SK-N-SH treated with all-trans-retinoic acid at 6 μM for 48 hours (cell line): ENCODE measurements at regions not wholly inside any gene's neighbourhood (a gene's known extent, or its start where the extent isn't known, plus 50 kb on each side); places are given as distances from the start of the nearest gene placed in this dataset.

Experiments used
- ATAC-seq: fragments of 200-7000 bp; cut with Tn5 transposase; 3 replicates; pipeline ENCODE4 v1.9.1; 2020; ENCODE audit warnings: mild to moderate bottlenecking, moderate library complexity
- ARNTL ChIP-seq: fragments of 450-650 bp; formaldehyde crosslinking; IDR thresholded peaks from 2 replicates; pipeline ENCODE4 v1.5.0; 2020; ENCODE audit warnings: low read depth, mild to moderate bottlenecking, moderate library complexity, borderline replicate concordance
- BACH2 ChIP-seq: fragments of 250-450 bp; sonication (Bioruptor Pico); IDR thresholded peaks from 2 replicates; pipeline ENCODE4 v1.9.0; 2021; ENCODE audit warnings: mild to moderate bottlenecking, borderline replicate concordance
- CSDC2 ChIP-seq: fragments of 250-450 bp; sonication (Bioruptor Pico); IDR thresholded peaks from 2 replicates; pipeline ENCODE4 v1.5.0; 2020; ENCODE audit warnings: mild to moderate bottlenecking, moderate library complexity
- ESRRG ChIP-seq: fragments of 250-450 bp; sonication (Bioruptor Pico); IDR thresholded peaks from 2 replicates; pipeline ENCODE4 v1.6.1; 2021; ENCODE audit warnings: mild to moderate bottlenecking
- GLIS3 ChIP-seq: fragments of 250-450 bp; sonication (Bioruptor Pico); IDR thresholded peaks from 2 replicates; pipeline ENCODE4 v1.5.0; 2020; ENCODE audit warnings: mild to moderate bottlenecking, moderate library complexity
- ISL1 ChIP-seq: fragments of 250-450 bp; sonication (Bioruptor Pico); IDR thresholded peaks from 2 replicates; pipeline ENCODE4 v2.1.2; 2022; ENCODE audit warnings: mild to moderate bottlenecking, moderate library complexity
- OSR1 ChIP-seq: fragments of 250-450 bp; sonication (Bioruptor Pico); IDR thresholded peaks from 2 replicates; pipeline ENCODE4 v1.8.0; 2022; ENCODE audit warnings: moderate library complexity, mild to moderate bottlenecking, inconsistent platforms
- PPARA ChIP-seq: fragments of 250-450 bp; sonication (Bioruptor Pico); IDR thresholded peaks from 2 replicates; pipeline ENCODE4 v1.5.0; 2020; ENCODE audit warnings: mild to moderate bottlenecking, borderline replicate concordance
- RARB ChIP-seq: fragments of 250-450 bp; sonication (Bioruptor Pico); IDR thresholded peaks from 2 replicates; pipeline ENCODE4 v1.8.0; 2021; ENCODE audit warnings: mild to moderate bottlenecking, moderate library complexity
- SNAI2 ChIP-seq: fragments of 250-450 bp; sonication (Bioruptor Pico); IDR thresholded peaks from 2 replicates; pipeline ENCODE4 v1.5.0; 2020; ENCODE audit warnings: mild to moderate bottlenecking, moderate library complexity
- TCF4 ChIP-seq: fragments of 250-450 bp; sonication (Bioruptor Pico); IDR thresholded peaks from 2 replicates; pipeline ENCODE4 v1.8.0; 2021; ENCODE audit warnings: mild to moderate bottlenecking, moderate library complexity, borderline replicate concordance
- TOX ChIP-seq: fragments of 250-450 bp; sonication (Bioruptor Pico); IDR thresholded peaks from 2 replicates; pipeline ENCODE4 v1.8.0; 2021; ENCODE audit warnings: mild to moderate bottlenecking, moderate library complexity, borderline replicate concordance
- ZC3H10 ChIP-seq: fragments of 250-450 bp; sonication (Bioruptor Pico); IDR thresholded peaks from 2 replicates; pipeline ENCODE4 v1.5.1; 2021; ENCODE audit warnings: mild to moderate bottlenecking, moderate library complexity
- ZFP3 ChIP-seq: fragments of 250-450 bp; sonication (Bioruptor Pico); IDR thresholded peaks from 2 replicates; pipeline ENCODE4 v1.5.0; 2020; ENCODE audit warnings: mild to moderate bottlenecking, moderate library complexity
- ZFP30 ChIP-seq: fragments of 450-650 bp; formaldehyde crosslinking; IDR thresholded peaks from 2 replicates; pipeline ENCODE4 v1.5.0; 2022; ENCODE audit warnings: mild to moderate bottlenecking, moderate library complexity
- ZNF565 ChIP-seq: fragments of 450-650 bp; formaldehyde crosslinking; conservative IDR thresholded peaks from 2 replicates; pipeline ENCODE4 v1.5.0; 2020; ENCODE audit warnings: low read depth, mild to moderate bottlenecking, moderate library complexity
- ZNF70 ChIP-seq: fragments of 450-650 bp; formaldehyde crosslinking; IDR thresholded peaks from 2 replicates; pipeline ENCODE4 v1.5.0; 2020; ENCODE audit warnings: mild to moderate bottlenecking, moderate library complexity
- ZNF8 ChIP-seq: fragments of 450-650 bp; formaldehyde crosslinking; IDR thresholded peaks from 2 replicates; pipeline ENCODE4 v1.5.0; 2020; ENCODE audit warnings: mild to moderate bottlenecking, moderate library complexity
- TF ChIP-seq, protein P1 (sequence below): fragments of 250-450 bp; sonication (Bioruptor Pico); IDR thresholded peaks from 2 replicates; pipeline ENCODE4 v1.5.1; 2020; ENCODE audit warnings: low read depth, mild to moderate bottlenecking, moderate library complexity
- TF ChIP-seq, protein P2 (sequence below): fragments of 250-450 bp; sonication (Bioruptor Pico); IDR thresholded peaks from 2 replicates; pipeline ENCODE4 v1.8.0; 2021; ENCODE audit warnings: low read depth, mild to moderate bottlenecking, moderate library complexity, borderline replicate concordance
- TF ChIP-seq, protein P3 (sequence below): fragments of 250-450 bp; sonication (Bioruptor Pico); IDR thresholded peaks from 2 replicates; pipeline ENCODE4 v1.5.0; 2020; ENCODE audit warnings: mild to moderate bottlenecking, moderate library complexity
- TF ChIP-seq, protein P4 (sequence below): fragments of 250-450 bp; sonication (Bioruptor Pico); IDR thresholded peaks from 2 replicates; pipeline ENCODE4 v1.8.0; 2020; ENCODE audit warnings: mild to moderate bottlenecking, moderate library complexity, borderline replicate concordance
- TF ChIP-seq, protein P5 (sequence below): fragments of 250-450 bp; sonication (Bioruptor Pico); IDR thresholded peaks from 2 replicates; pipeline ENCODE4 v1.5.1; 2021; ENCODE audit warnings: mild to moderate bottlenecking, moderate library complexity

DNA sequence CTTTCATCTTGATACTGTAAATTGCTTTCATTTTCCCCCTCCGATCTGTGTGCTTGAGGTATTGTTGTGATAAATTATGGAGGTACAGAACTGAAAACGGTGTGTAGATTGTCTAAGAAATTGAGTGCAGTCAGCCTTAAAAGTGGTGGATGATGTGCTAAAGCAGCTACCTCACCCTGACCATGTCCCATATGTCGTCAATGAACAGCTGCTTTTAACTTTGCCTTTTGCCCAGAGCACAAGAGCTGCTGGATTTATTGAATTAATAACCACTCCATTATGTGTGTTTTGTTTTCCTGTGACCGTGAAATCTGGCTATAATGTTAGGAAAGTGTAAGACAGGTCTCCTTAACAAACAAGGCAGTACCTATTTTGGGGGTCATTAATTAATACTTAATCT is 581.9 kb upstream of the PITX2 start:
- no peak for ATAC-seq
- TF ChIP-seq OSR1 (CRISPR knock-in tag) (no peak), TCF4 (CRISPR knock-in tag) (no peak), ARNTL (CRISPR knock-in tag) (no peak), ZNF70 (CRISPR knock-in tag) (no peak), ESRRG (CRISPR knock-in tag) (no peak), PPARA (no peak), TOX (CRISPR knock-in tag) (no peak), ZFP30 (no peak), SNAI2 (no peak), GLIS3 (CRISPR knock-in tag) (no peak), ZFP3 (no peak), ZNF565 (no peak), RARB (CRISPR knock-in tag) (no peak), ZNF8 (CRISPR knock-in tag) (no peak), BACH2 (CRISPR knock-in tag) (no peak), ZC3H10 (CRISPR knock-in tag) (no peak)
- TF ChIP-seq, protein P1, sequence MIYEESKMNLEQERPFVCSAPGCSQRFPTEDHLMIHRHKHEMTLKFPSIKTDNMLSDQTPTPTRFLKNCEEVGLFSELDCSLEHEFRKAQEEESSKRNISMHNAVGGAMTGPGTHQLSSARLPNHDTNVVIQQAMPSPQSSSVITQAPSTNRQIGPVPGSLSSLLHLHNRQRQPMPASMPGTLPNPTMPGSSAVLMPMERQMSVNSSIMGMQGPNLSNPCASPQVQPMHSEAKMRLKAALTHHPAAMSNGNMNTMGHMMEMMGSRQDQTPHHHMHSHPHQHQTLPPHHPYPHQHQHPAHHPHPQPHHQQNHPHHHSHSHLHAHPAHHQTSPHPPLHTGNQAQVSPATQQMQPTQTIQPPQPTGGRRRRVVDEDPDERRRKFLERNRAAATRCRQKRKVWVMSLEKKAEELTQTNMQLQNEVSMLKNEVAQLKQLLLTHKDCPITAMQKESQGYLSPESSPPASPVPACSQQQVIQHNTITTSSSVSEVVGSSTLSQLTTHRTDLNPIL (CRISPR knock-in tag): no peak
- TF ChIP-seq, protein P2, sequence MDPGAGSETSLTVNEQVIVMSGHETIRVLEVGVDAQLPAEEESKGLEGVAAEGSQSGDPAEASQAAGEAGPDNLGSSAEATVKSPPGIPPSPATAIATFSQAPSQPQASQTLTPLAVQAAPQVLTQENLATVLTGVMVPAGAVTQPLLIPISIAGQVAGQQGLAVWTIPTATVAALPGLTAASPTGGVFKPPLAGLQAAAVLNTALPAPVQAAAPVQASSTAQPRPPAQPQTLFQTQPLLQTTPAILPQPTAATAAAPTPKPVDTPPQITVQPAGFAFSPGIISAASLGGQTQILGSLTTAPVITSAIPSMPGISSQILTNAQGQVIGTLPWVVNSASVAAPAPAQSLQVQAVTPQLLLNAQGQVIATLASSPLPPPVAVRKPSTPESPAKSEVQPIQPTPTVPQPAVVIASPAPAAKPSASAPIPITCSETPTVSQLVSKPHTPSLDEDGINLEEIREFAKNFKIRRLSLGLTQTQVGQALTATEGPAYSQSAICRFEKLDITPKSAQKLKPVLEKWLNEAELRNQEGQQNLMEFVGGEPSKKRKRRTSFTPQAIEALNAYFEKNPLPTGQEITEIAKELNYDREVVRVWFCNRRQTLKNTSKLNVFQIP (CRISPR knock-in tag): no peak
- TF ChIP-seq, protein P3, sequence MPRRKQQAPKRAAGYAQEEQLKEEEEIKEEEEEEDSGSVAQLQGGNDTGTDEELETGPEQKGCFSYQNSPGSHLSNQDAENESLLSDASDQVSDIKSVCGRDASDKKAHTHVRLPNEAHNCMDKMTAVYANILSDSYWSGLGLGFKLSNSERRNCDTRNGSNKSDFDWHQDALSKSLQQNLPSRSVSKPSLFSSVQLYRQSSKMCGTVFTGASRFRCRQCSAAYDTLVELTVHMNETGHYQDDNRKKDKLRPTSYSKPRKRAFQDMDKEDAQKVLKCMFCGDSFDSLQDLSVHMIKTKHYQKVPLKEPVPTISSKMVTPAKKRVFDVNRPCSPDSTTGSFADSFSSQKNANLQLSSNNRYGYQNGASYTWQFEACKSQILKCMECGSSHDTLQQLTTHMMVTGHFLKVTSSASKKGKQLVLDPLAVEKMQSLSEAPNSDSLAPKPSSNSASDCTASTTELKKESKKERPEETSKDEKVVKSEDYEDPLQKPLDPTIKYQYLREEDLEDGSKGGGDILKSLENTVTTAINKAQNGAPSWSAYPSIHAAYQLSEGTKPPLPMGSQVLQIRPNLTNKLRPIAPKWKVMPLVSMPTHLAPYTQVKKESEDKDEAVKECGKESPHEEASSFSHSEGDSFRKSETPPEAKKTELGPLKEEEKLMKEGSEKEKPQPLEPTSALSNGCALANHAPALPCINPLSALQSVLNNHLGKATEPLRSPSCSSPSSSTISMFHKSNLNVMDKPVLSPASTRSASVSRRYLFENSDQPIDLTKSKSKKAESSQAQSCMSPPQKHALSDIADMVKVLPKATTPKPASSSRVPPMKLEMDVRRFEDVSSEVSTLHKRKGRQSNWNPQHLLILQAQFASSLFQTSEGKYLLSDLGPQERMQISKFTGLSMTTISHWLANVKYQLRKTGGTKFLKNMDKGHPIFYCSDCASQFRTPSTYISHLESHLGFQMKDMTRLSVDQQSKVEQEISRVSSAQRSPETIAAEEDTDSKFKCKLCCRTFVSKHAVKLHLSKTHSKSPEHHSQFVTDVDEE (CRISPR knock-in tag): no peak
- TF ChIP-seq, protein P4, sequence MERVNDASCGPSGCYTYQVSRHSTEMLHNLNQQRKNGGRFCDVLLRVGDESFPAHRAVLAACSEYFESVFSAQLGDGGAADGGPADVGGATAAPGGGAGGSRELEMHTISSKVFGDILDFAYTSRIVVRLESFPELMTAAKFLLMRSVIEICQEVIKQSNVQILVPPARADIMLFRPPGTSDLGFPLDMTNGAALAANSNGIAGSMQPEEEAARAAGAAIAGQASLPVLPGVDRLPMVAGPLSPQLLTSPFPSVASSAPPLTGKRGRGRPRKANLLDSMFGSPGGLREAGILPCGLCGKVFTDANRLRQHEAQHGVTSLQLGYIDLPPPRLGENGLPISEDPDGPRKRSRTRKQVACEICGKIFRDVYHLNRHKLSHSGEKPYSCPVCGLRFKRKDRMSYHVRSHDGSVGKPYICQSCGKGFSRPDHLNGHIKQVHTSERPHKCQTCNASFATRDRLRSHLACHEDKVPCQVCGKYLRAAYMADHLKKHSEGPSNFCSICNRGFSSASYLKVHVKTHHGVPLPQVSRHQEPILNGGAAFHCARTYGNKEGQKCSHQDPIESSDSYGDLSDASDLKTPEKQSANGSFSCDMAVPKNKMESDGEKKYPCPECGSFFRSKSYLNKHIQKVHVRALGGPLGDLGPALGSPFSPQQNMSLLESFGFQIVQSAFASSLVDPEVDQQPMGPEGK: no peak
- TF ChIP-seq, all 23 proteins: peak for 0

DNA sequence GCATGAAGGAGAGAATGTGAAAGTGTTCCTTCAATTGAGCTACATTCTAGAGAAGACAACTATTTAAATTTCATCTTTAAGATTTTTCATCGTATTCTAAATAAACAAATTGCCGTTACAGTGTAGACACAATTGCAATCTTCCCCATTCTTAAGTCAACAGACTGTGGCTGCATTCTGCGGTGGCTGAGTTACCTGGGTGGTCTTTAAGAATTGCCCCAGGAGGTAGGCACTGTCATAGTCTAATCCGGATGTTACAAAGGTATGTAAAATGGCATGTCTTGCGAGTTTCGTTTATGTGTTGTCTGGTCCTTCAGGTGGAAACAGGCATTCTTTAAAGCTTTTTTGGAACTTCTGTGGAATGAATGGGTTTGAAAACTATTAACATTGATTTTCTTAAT is 586.1 kb upstream of the PITX2 start:
- no peak for ATAC-seq

More for the DNA sequence above, 586.1 kb upstream of the PITX2 start:
- no peak for TF ChIP-seq ZFP3
- TF ChIP-seq ZNF70 (CRISPR knock-in tag): no peak
- TF ChIP-seq, protein P1 (CRISPR knock-in tag): no peak
- no peak for TF ChIP-seq ZC3H10 (CRISPR knock-in tag)
- TF ChIP-seq, protein P5, sequence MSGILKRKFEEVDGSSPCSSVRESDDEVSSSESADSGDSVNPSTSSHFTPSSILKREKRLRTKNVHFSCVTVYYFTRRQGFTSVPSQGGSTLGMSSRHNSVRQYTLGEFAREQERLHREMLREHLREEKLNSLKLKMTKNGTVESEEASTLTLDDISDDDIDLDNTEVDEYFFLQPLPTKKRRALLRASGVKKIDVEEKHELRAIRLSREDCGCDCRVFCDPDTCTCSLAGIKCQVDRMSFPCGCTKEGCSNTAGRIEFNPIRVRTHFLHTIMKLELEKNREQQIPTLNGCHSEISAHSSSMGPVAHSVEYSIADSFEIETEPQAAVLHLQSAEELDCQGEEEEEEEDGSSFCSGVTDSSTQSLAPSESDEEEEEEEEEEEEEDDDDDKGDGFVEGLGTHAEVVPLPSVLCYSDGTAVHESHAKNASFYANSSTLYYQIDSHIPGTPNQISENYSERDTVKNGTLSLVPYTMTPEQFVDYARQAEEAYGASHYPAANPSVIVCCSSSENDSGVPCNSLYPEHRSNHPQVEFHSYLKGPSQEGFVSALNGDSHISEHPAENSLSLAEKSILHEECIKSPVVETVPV (CRISPR knock-in tag): no peak
- TF ChIP-seq, protein P2 (CRISPR knock-in tag): no peak
- TF ChIP-seq CSDC2: no peak
- TF ChIP-seq ZNF8 (CRISPR knock-in tag): no peak
- no peak for TF ChIP-seq RARB (CRISPR knock-in tag)
- TF ChIP-seq, protein P4: no peak
- no peak for TF ChIP-seq ZFP30
- no peak for TF ChIP-seq ARNTL (CRISPR knock-in tag)
- no peak for TF ChIP-seq ISL1 (CRISPR knock-in tag)
- no peak for TF ChIP-seq ESRRG (CRISPR knock-in tag)
